ENCODE measurements at regions not wholly inside any gene's neighbourhood (a gene's known extent, or its start where the extent isn't known, plus 50 kb on each side); places are given as distances from the start of the nearest gene placed in this dataset.

GRCh38 chrY:8570384-8570783, 766.9 kb upstream of the TSPY4 start:
- in situ Hi-C loops (cut with MboI; ENCODE audit: low sequenced_read_pairs in 4 of 4) = loop anchor here in 1 of 4 donors (25.0 kb wide), 1 partner anchor 108 kb away; no protein-coding TSS in a partner anchor
- ATAC-seq = no peak
- Histone ChIP-seq H3K27me3 (no peaks in the 10 kb centered on the region), H3K27ac (no peak overlapping the region), H3K4me1 (no peaks in the 10 kb centered on the region), H3K9me3 (no peaks in the 10 kb centered on the region), H3K36me3 (no peaks in the 10 kb centered on the region), H3K4me3 (no peak overlapping the region)
- intact Hi-C loops (cut with DNase I; ENCODE audit: low total_unique reads) = no loop called here
- no peak for TF ChIP-seq POLR2A (IDR thresholded peaks at IDR 0.05)
- DNase-seq = no peak

GRCh38 chrY:8572916-8573315, 764.3 kb upstream of the TSPY4 start:
- Histone ChIP-seq H3K9me3 (no peaks in the 10 kb centered on the region), H3K27ac (no peak overlapping the region), H3K4me3 (no peak overlapping the region), H3K27me3 (no peaks in the 10 kb centered on the region), H3K36me3 (no peaks in the 10 kb centered on the region), H3K4me1 (no peaks in the 10 kb centered on the region)
- DNase-seq = no peak
- ATAC-seq = no peak
- in situ Hi-C loops (cut with MboI; ENCODE audit: low sequenced_read_pairs in 4 of 4) (loop anchor here in 1 of 4 donors (25.0 kb wide), 1 partner anchor 111 kb away; no protein-coding TSS in a partner anchor), intact Hi-C loops (cut with DNase I; ENCODE audit: low total_unique reads) (no loop called here)
- TF ChIP-seq CTCF (IDR thresholded peaks at IDR 0.05 in 4 of 5, conservative IDR thresholded peaks at IDR 0.05 in 1 of 5) = no peak
- no peak for TF ChIP-seq POLR2A (IDR thresholded peaks at IDR 0.05)

GRCh38 chrY:8582277-8582850, 754.9 kb upstream of the TSPY4 start:
- Histone ChIP-seq H3K27me3 (no peaks in the 10 kb centered on the region), H3K4me3 (no peak overlapping the region), H3K36me3 (no peaks in the 10 kb centered on the region), H3K9me3 (no peaks in the 10 kb centered on the region), H3K27ac (no peak overlapping the region), H3K4me1 (no peaks in the 10 kb centered on the region)
- intact Hi-C loops (cut with DNase I; ENCODE audit: low total_unique reads) = no loop called here
- no peak for ATAC-seq
- in situ Hi-C loops (cut with MboI; ENCODE audit: low sequenced_read_pairs in 4 of 4) = no loop called here
- DNase-seq = no peak
- TF ChIP-seq POLR2A (IDR thresholded peaks at IDR 0.05) = no peak
- TF ChIP-seq CTCF (IDR thresholded peaks at IDR 0.05 in 4 of 5, conservative IDR thresholded peaks at IDR 0.05 in 1 of 5) = no peak

DNA sequence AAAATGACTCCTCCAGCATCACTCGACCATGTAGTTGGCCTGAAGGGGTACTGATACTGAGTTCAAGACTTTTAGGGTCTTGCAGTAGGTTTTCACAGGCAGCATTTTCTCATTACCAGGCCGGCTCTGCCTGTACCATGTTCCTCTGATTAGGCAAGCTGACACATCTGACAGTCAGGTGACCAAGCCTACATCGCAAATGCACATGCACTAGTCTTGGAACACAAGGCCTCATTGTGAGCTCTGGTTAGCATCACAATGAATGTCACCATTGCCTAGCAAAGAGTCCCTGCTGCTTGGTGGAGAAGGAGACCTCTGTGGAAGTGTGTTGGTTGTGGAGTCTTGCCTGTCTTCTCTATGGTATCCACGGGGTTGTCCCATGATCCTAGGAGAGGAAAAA, 754.1 kb upstream of the TSPY4 start:
- DNase-seq (no peak), ATAC-seq (no peak)
- Histone ChIP-seq H3K27ac (no peak overlapping the region), H3K27me3 (no peaks in the 10 kb centered on the region), H3K4me3 (no peak overlapping the region), H3K9me3 (no peaks in the 10 kb centered on the region), H3K4me1 (no peaks in the 10 kb centered on the region), H3K36me3 (no peaks in the 10 kb centered on the region)
- intact Hi-C loops (cut with DNase I; ENCODE audit: low total_unique reads) = no loop called here
- TF ChIP-seq CTCF (IDR thresholded peaks at IDR 0.05 in 4 of 5, conservative IDR thresholded peaks at IDR 0.05 in 1 of 5) = no peak
- TF ChIP-seq POLR2A (IDR thresholded peaks at IDR 0.05) = no peak
- in situ Hi-C loops (cut with MboI; ENCODE audit: low sequenced_read_pairs in 4 of 4) = no loop called here

GRCh38 chrY:8590641-8591040, 746.6 kb upstream of the TSPY4 start:
- in situ Hi-C loops (cut with MboI; ENCODE audit: low sequenced_read_pairs in 4 of 4) (no loop called here), intact Hi-C loops (cut with DNase I; ENCODE audit: low total_unique reads) (no loop called here)
- H3K27me3 ChIP-seq = no peaks in the 10 kb centered on the region
- no peak overlapping the region for H3K4me3 ChIP-seq
- ATAC-seq = no peak
- no peak for TF ChIP-seq POLR2A (IDR thresholded peaks at IDR 0.05)
- no peak for TF ChIP-seq CTCF (IDR thresholded peaks at IDR 0.05 in 4 of 5, conservative IDR thresholded peaks at IDR 0.05 in 1 of 5)
- no peak for DNase-seq
- H3K27ac ChIP-seq = no peak overlapping the region
- H3K36me3 ChIP-seq = no peaks in the 10 kb centered on the region
- no peaks in the 10 kb centered on the region for H3K9me3 ChIP-seq
- H3K4me1 ChIP-seq = no peaks in the 10 kb centered on the region

Measured in gastrocnemius medialis (tissue), 4 donors.